Left lobe of liver (tissue), 2 donors: ENCODE measurements at regions not wholly inside any gene's neighbourhood (a gene's known extent, or its start where the extent isn't known, plus 50 kb on each side); places are given as distances from the start of the nearest gene placed in this dataset.

ENCODE experiments used
- ATAC-seq: fragments of 200-7000 bp; cut with Tn5 transposase; one replicate; pipeline ENCODE4 v1.9.1; 2020; ENCODE audit warnings: mild to moderate bottlenecking, moderate library complexity
- DNase-seq: peaks from one replicate; pipeline ENCODE4 v3.0.0-alpha.2; 2020; ENCODE audit warnings: low spot score
- donor health status: DM: no; HTN: no; CAD: no; lungs with moderate emphysema.
- donor health status: DM: no; HTN: yes; CAD: no.

DNA sequence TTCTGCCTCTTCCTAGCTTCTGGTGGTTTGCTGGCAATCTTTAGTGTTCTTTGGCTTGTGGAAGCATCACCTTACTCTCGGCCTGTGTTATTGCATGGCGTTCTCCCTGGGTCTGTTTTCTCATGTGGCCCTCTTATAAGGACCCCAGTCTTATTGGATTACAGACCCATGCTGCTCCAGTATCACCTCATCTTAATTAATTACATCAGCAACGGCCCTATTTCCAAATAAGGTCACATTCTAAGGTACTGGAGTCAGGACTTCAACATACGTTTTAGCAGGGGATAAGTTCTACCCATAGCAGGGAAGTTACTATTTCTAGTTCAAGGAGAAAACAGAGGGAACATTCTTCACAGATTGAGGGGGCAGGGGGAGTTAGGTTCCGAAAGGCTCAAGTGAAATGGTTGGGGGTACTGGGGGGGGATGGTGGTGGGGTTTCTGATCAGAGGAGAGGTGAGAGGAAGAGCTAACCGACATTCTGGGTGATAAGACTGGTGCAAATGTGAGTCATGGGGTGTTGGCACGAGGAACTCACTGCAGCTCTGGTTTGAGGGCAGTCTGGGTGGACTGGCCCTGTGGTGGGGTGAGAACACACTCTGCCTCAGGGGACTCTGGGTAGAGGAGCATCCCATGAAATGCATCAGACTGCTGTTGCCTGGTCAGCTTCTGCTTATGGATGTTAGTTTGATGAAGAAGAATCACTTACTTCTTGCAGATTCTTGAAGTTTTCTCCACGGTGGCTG is 51.5 kb upstream of the ZBED5 start:
- ATAC-seq: no peak
- no peak for DNase-seq

DNA sequence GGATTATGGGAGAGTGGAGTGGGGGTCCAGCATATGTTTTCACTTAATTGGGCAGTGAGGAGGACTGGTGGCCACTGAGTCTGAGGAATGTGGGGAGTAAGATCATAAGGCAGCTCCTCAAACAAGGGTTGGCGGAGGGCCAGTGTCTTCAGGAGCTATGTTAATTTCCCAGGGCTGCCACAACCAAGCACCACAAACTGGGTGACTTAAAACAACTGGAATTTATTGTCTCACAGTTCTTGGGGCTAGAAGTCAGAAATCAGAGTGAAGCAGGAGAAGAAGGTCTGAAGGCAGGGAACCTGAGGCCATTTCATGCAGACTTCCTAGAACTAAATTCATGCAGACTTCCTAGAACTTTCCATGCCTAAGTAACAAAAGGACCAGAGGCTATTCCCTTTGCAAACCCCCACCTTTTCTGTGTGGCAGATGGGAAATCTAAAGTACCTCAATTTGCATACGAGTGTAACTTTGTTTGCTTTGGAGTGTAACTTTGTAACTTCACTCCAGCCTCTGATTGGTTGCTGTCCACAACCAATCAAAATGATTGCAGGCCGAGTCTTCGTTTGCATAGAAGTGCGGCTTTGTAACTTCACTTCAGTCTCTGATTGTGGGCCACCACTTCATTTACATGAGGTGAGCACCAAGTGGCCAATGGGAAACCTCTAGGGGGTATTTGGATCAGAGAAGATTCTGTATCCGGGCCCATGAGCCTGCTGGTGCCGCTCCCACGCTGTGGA is 50.5 kb upstream of the ZBED5 start:
- no peak for DNase-seq
- no peak for ATAC-seq
